HG03469 (cell line): ENCODE measurements at regions not wholly inside any gene's neighbourhood (a gene's known extent, or its start where the extent isn't known, plus 50 kb on each side); places are given as distances from the start of the nearest gene placed in this dataset.
"Not testable (repeated sequence)": the region's sequence is repeated elsewhere in the genome, so short reads cannot be mapped to it uniquely, and the experiment has no call there.

Experiments used
- ATAC-seq: cut with Tn5 transposase; IDR thresholded peaks from one replicate; pipeline ENCODE4 v1.9.1; 2021; ENCODE audit warnings: mild to moderate bottlenecking, moderate library complexity, moderate number of reproducible peaks; ENCODE audit not compliant: unreplicated experiment

- no peak for ATAC-seq
Measured at GRCh38 chr2:195572895-195573683, 83.9 kb upstream of the SLC39A10 start.

DNA sequence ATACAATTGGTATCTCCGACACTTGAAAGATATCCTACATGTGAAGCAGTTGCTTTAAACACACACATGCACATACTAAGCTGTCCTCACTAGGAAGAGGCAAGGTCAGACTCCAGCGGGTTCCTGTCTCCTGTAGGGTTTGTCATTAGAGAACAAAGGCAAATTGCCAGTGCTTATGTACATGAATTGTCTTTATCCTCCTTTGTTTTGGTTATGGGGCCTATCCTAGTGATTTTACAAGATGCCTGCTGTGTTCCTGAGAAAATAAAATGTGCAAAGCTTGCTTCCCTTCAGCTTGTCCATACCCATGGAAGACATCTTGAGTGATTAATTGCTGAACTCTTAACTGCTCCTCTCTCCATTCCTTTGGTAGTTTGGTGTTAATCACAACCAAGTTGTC lies 86.7 kb upstream of the SLC39A10 start:
- ATAC-seq: no peak

DNA sequence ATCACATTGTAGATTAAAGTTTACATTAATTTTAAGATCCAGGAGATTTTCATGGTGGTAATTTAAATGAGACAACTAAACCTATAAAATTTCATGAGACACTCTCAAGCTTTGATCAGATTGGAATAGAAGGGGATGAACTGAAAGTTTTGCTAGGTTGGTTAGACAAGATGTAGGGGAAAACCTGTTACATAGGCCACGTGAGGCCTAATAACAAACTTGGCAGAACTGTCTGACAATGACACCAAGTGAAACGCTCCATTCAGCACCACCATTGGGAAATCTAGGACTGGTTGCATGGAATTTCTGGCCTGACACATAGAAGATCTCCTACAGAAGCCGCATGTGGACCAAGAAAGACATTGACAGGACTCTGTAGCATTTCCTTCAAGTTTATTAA lies 87.8 kb upstream of the SLC39A10 start:
- no peak for ATAC-seq

DNA sequence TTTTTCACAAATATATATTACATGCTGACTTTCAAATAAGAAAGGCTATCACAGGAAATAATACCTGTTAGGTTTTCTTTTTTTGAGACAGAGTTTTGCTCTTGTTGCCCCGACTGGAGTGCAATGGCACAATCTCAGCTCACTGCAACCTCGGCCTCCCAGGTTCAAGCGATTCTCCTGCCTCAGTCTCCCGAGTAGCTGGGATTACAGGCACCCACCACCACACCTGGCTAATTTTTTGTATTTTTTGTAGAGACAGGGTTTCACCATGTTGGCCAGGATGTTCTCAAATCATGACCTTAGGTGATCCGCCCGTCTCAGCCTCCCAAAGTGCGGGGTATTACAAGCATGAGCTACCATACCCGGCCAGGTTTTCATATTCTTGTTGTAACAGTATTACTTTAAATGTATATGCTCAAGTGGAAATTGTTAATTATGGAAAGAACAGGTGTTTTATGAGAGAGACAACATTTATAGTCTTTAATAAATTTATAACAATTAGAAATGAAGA lies 92.3 kb upstream of the SLC39A10 start:
- not testable (repeated sequence) for ATAC-seq

- no peak for ATAC-seq
Measured at GRCh38 chr2:195563857-195564512, 93.0 kb upstream of the SLC39A10 start.

- no peak for ATAC-seq
Measured at GRCh38 chr2:195562570-195563566, 94.2 kb upstream of the SLC39A10 start.

DNA sequence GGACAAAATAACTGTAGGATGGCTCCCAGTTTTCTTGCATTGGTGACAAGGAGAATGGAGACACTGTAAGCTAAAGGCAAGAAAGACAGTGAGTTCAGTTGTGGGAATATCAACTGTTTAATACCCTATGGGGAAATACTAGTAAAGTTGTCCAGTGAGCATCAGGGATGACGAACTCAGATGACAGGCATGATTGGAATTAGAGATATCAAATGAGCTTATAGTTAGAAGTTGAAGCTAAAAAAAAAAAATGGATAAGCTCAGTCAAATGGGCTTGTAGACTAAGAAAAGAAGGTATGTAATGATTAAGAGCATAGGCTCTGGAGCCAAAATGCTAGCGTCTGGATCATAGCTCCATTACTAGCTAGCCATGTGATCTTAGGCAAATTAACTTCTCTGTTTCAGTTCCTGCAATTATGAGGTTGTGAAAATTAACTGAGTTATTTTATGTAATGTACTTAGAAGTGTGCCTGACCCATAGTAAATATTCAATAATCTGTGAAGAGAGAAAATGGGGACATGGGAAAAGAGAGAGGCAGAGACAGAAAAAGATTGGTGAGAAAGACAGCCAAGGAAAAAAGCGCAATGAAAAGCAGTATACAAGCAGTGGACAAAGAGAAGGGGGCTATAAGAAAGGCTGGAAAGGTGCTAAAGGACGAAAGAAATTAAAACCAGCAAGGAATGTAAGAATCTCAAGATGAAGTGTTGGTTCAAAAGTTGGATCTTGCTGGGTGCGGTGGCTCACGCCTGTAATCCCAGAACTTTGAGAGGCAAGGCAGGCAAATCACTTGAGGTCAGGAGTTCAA lies 95.7 kb upstream of the SLC39A10 start:
- peak; percentile 35 for ATAC-seq

DNA sequence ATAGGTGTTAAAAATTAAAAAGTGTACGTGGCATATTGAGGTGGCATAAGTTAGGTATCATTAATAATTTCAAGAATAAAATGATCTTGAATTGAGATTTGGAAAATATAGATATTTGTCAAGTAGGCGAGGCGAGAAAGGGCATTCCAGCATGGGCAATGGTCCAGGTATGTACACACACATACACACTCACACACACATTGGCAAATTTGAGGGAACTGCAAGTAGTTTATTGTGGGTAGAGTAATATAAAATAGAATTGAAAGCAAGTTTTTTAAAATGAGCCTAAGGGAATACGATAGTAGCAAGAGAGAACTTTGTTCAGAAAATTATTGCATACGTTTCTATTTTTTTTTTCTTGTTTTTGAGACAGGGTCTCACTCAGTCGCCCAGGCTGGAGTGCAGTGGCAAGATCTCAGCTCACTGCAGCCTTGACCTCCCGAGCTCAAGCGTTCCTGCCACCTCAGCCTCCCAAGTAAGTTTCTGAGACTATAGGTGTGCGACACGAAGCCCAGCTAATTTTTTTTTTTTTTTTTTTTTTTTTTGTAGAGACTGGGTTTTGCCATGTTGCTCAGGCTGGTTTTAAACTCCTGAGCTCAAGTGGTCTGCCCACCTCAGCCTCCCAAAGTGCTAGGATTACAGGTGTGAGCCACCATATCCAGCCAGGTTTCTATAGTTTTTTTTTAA lies 96.7 kb upstream of the SLC39A10 start:
- ATAC-seq: no peak

- peak; percentile 81 for ATAC-seq
Measured at GRCh38 chr2:195559431-195559914, 97.6 kb upstream of the SLC39A10 start.

- no peak for ATAC-seq
Measured at GRCh38 chr2:195555971-195556370, 101.1 kb upstream of the SLC39A10 start.

DNA sequence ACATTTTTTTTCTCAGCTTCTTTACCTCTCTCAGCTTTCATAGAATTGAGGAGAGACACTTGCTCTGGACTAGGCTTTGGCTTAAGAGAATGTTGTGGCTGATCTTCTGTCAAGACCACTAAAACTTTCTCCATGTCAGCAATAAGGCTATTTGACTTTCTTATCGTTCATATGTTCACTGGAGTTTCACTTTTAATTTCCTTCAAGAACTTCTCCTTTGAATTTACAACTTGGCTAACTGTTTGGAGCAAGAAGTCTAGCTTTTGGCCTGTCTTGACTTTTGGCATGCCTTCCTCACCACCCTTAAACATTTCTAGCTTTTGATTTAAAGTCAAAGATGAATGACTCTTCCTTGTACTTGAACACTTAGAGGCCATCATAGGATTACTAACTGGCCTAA lies 104.4 kb upstream of the SLC39A10 start:
- ATAC-seq: no peak

DNA sequence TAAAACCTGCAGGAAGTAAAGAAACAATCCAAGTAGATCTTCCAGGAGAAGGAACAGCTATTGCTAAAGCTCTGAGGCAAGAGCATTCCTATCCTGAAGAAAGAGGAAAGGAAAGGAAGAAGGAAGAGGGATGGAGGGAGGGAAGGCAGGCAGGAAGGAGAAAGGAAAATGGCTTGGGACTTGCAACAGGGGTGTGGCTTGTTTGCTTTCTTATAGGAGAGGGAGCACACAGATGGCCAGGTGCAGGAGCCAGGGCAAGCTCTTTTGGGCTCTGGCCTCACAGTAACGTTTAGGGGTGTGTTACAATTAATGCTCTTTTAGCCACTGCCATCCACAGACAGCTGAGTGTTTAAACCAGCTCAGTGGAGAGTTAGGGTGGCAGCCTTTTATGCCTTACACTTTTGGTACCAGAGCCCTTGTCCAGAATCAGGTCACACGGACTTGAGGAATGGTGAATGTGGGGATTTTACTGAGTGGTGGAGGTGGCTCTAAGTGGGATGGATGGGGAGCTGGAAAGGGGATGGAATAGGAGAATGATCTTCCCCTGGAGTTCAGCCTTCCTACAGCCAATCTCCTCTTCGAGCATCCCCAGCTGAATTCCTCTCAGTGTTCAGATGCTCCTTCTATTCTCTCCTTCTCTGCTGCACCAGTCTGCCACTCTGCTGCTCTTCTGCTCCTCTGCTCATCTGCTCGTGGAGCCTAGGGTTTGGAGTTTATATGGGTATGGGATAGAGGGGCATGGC lies 108.7 kb upstream of the SLC39A10 start:
- no peak for ATAC-seq

- not testable (repeated sequence) for ATAC-seq
Measured at GRCh38 chr2:195547268-195547840, 109.7 kb upstream of the SLC39A10 start.

- no peak for ATAC-seq
Measured at GRCh38 chr2:195545811-195546210, 111.2 kb upstream of the SLC39A10 start.

GRCh38 chr2:195543902-195544894 lies 112.8 kb upstream of the SLC39A10 start:
- ATAC-seq: peak; percentile 75

GRCh38 chr2:195543063-195543462 lies 114.0 kb upstream of the SLC39A10 start:
- ATAC-seq: no peak

DNA sequence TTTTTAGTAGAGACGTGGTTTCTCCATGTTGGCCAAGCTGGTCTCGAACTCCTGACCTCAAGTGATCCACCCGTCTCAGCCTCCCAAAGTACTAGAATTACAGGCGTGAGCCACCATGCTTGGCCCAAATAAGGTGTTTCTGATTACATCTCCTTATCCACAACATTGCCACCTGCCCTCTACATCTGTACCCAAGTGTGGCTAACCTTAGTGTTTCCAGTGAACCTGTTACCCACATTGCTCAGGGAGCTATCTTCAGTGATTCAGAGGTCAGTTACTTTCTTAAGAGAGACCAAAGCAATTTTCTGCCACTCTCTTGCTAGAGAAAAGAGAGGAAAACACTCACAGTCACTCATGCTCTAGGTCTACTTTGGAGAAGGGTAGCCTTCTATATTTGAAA lies 115.0 kb upstream of the SLC39A10 start:
- no peak for ATAC-seq
